ENCODE measurements at regions not wholly inside any gene's neighbourhood (a gene's known extent, or its start where the extent isn't known, plus 50 kb on each side); places are given as distances from the start of the nearest gene placed in this dataset.

- H3K9me3 Mint-ChIP-seq: no peaks in the 10 kb centered on the region
- peaks cover 0 to 6% of the 10 kb centered on the region in 2 experiments for H3K27me3 ChIP-seq (replicated peaks in 1 of 2; ENCODE audit: control insufficient read depth in 2 of 2, extremely low read depth in 1 of 2, insufficient read depth in 2 of 2, low read length in 1 of 2)
- no peak overlapping the region for H3K27ac Mint-ChIP-seq
- ChIA-PET POLR2A (no interaction called here), CTCF (no interaction called here)
- H3K36me3 ChIP-seq (ENCODE audit: control insufficient read depth in 2 of 2, extremely low read depth in 1 of 2, insufficient read depth in 1 of 2, low read length in 1 of 2): no peaks in the 10 kb centered on the region
- peaks cover 0 to 16% (median 2%) of the 10 kb centered on the region in 3 donors for H3K4me1 Mint-ChIP-seq
- H3K27ac ChIP-seq (ENCODE audit: low read length): no peak overlapping the region
- H3K27me3 Mint-ChIP-seq: peaks cover 14 to 27% of the 10 kb centered on the region in 2 donors
- H3K4me3 Mint-ChIP-seq: no peak overlapping the region
- H3K9me3 ChIP-seq: no peaks in the 10 kb centered on the region
- no peak for ATAC-seq (replicated peaks in 1 of 4)
- no peaks in the 10 kb centered on the region for H3K36me3 Mint-ChIP-seq
- 50% methylated on average over 1 of the region's 3 CpGs for WGBS (ENCODE audit: insufficient coverage)
- H3K4me1 ChIP-seq (ENCODE audit: control insufficient read depth in 1 of 2, extremely low read depth in 1 of 2, insufficient read depth in 2 of 2, low read length in 2 of 2): no peaks in the 10 kb centered on the region
- H3K4me3 ChIP-seq (ENCODE audit: control insufficient read depth in 1 of 2, extremely low read depth in 1 of 2, low read length in 1 of 2): no peak overlapping the region
- DNase-seq: no peak
Measured at GRCh38 chr3:124592658-124593441, 137.4 kb upstream of the UMPS start.

GRCh38 chr3:124593442-124593829 lies 136.8 kb upstream of the UMPS start:
- H3K27ac Mint-ChIP-seq: no peak overlapping the region
- ChIA-PET CTCF (no interaction called here), POLR2A (no interaction called here)
- Histone ChIP-seq H3K27ac (ENCODE audit: low read length) (no peak overlapping the region), H3K4me1 (ENCODE audit: control insufficient read depth in 1 of 2, extremely low read depth in 1 of 2, insufficient read depth in 2 of 2, low read length in 2 of 2) (no peaks in the 10 kb centered on the region), H3K36me3 (ENCODE audit: control insufficient read depth in 2 of 2, extremely low read depth in 1 of 2, insufficient read depth in 1 of 2, low read length in 1 of 2) (no peaks in the 10 kb centered on the region), H3K4me3 (ENCODE audit: control insufficient read depth in 1 of 2, extremely low read depth in 1 of 2, low read length in 1 of 2) (no peak overlapping the region), H3K9me3 (no peaks in the 10 kb centered on the region), H3K27me3 (replicated peaks in 1 of 2; ENCODE audit: control insufficient read depth in 2 of 2, extremely low read depth in 1 of 2, insufficient read depth in 2 of 2, low read length in 1 of 2) (peaks cover 0 to 6% of the 10 kb centered on the region in 2 experiments)
- DNase-seq: no peak
- no peaks in the 10 kb centered on the region for H3K36me3 Mint-ChIP-seq
- ATAC-seq (replicated peaks in 1 of 4): no peak
- no CpG with 5 or more reads among the region's 2 CpGs for WGBS (ENCODE audit: insufficient coverage)
- H3K4me3 Mint-ChIP-seq: no peak overlapping the region
- H3K4me1 Mint-ChIP-seq: peaks cover 0 to 16% (median 2%) of the 10 kb centered on the region in 3 donors
- peaks cover 11 to 23% of the 10 kb centered on the region in 2 donors for H3K27me3 Mint-ChIP-seq
- no peaks in the 10 kb centered on the region for H3K9me3 Mint-ChIP-seq

DNA sequence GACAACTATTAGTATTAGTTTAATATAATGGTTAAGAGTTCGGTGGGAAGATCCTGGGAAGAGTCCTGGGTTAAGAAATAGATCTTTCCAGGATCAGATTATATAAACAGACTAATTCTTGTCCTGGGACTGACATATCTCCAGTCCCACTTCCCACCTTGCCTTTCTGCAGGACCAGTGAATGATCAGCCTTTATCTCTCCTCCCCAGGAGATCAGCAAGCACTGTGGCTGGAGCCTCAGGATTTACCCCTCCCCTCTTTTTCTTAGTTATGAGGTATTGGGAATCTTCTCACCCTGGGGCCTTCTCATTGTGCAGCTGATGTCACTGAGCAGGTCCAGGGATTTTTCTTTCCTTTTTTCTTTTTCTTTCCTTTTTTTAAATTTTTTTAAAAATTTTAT lies 135.7 kb upstream of the UMPS start:
- DNase-seq (no peak), ATAC-seq (replicated peaks in 1 of 4) (no peak)
- H3K9me3 Mint-ChIP-seq: no peaks in the 10 kb centered on the region
- Histone ChIP-seq H3K4me3 (ENCODE audit: control insufficient read depth in 1 of 2, extremely low read depth in 1 of 2, low read length in 1 of 2) (no peak overlapping the region), H3K27ac (ENCODE audit: low read length) (no peak overlapping the region), H3K27me3 (replicated peaks in 1 of 2; ENCODE audit: control insufficient read depth in 2 of 2, extremely low read depth in 1 of 2, insufficient read depth in 2 of 2, low read length in 1 of 2) (peaks cover 0 to 13% of the 10 kb centered on the region in 2 experiments), H3K36me3 (ENCODE audit: control insufficient read depth in 2 of 2, extremely low read depth in 1 of 2, insufficient read depth in 1 of 2, low read length in 1 of 2) (no peaks in the 10 kb centered on the region), H3K4me1 (ENCODE audit: control insufficient read depth in 1 of 2, extremely low read depth in 1 of 2, insufficient read depth in 2 of 2, low read length in 2 of 2) (no peaks in the 10 kb centered on the region), H3K9me3 (no peaks in the 10 kb centered on the region)
- ChIA-PET POLR2A (no interaction called here), CTCF (no interaction called here)
- H3K36me3 Mint-ChIP-seq: no peaks in the 10 kb centered on the region
- WGBS (ENCODE audit: insufficient coverage): no CpG with 5 or more reads among the region's 1 CpG
- peaks cover 0 to 16% (median 2%) of the 10 kb centered on the region in 3 donors for H3K4me1 Mint-ChIP-seq
- H3K27me3 Mint-ChIP-seq: peaks cover 7 to 19% of the 10 kb centered on the region in 2 donors
- no peak overlapping the region for H3K27ac Mint-ChIP-seq
- H3K4me3 Mint-ChIP-seq: no peak overlapping the region

- WGBS (ENCODE audit: insufficient coverage): 83% methylated on average over 3 of the region's 3 CpGs
- Mint-ChIP-seq H3K4me1 (peaks cover 0 to 9% (median 2%) of the 10 kb centered on the region in 3 donors), H3K27ac (no peak overlapping the region), H3K36me3 (no peaks in the 10 kb centered on the region), H3K9me3 (no peaks in the 10 kb centered on the region), H3K27me3 (peaks cover 7 to 14% of the 10 kb centered on the region in 2 donors), H3K4me3 (no peak overlapping the region)
- CTCF ChIA-PET: no interaction called here
- Histone ChIP-seq H3K4me3 (ENCODE audit: control insufficient read depth in 1 of 2, extremely low read depth in 1 of 2, low read length in 1 of 2) (no peak overlapping the region), H3K36me3 (ENCODE audit: control insufficient read depth in 2 of 2, extremely low read depth in 1 of 2, insufficient read depth in 1 of 2, low read length in 1 of 2) (no peaks in the 10 kb centered on the region), H3K27me3 (replicated peaks in 1 of 2; ENCODE audit: control insufficient read depth in 2 of 2, extremely low read depth in 1 of 2, insufficient read depth in 2 of 2, low read length in 1 of 2) (peaks cover 0 to 13% of the 10 kb centered on the region in 2 experiments), H3K9me3 (no peaks in the 10 kb centered on the region), H3K27ac (ENCODE audit: low read length) (no peak overlapping the region), H3K4me1 (ENCODE audit: control insufficient read depth in 1 of 2, extremely low read depth in 1 of 2, insufficient read depth in 2 of 2, low read length in 2 of 2) (no peaks in the 10 kb centered on the region)
- POLR2A ChIA-PET: interaction anchor here in 1 of 2 donors (0.7 kb wide), 1 partner anchor 1551 kb away, joined by 3 read pairs; no protein-coding TSS in a partner anchor
- ATAC-seq (replicated peaks in 1 of 4) (no peak), DNase-seq (no peak)
Measured at GRCh38 chr3:124597273-124597672, 133.0 kb upstream of the UMPS start.

DNA sequence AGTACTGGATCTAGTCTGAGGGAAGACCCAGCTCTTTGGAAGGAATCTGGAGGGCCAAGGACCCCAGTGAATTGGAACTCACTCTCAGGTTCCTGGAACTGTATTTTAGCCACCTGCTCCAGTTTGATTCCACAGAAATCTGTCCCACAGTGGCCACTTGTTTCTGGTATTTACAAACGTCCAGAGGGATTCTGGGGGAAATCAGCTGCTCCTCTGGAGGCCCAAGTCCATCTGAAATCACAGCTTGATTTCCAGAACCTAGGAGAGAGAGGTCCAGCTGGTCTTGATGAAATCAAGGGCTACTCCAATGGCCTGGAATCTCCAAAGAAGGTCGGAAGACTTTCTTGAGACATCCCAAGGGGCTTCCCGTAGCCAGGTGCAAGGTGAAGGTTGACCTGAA lies 132.3 kb upstream of the UMPS start:
- peaks cover 7 to 14% of the 10 kb centered on the region in 2 donors for H3K27me3 Mint-ChIP-seq

DNA sequence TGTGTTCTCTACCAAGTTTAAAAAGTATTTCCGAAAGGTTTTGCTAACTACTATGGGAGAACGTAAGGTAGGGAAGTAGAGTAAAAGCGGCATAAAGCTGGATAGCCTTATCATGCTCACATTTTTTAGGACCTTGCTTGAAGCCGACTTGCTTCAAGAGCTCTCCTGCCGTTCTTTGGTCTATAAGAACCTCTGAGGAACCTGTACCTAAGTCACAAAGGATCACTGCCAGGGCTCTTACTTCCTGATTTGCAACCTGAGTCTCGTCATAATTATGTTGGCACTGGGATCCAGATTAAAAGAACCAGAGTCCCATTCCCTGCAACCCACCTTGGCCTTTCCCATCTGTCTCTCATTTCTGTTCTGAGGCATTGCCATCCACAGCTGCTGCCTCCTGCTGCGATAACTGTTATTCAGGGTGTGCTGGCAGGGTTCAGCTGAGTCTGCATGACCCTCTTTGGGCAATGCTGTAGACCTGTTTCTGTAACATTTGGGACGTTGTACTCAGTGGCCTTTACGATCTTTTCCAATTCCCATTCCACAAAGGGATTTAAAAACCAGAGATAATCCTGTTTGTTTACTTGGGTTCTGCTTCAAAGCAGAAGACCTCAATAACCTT lies 131.0 kb upstream of the UMPS start:
- ChIA-PET POLR2A (no interaction called here), CTCF (no interaction called here)
- WGBS (ENCODE audit: insufficient coverage): 86% methylated on average over 7 of the region's 9 CpGs
- Mint-ChIP-seq H3K4me3 (no peak overlapping the region), H3K27ac (no peak overlapping the region), H3K4me1 (no peaks in the 10 kb centered on the region), H3K36me3 (no peaks in the 10 kb centered on the region), H3K9me3 (no peaks in the 10 kb centered on the region), H3K27me3 (peaks cover 5 to 14% of the 10 kb centered on the region in 2 donors)
- no peaks in the 10 kb centered on the region for H3K9me3 ChIP-seq
- H3K4me1 ChIP-seq (ENCODE audit: control insufficient read depth in 1 of 2, extremely low read depth in 1 of 2, insufficient read depth in 2 of 2, low read length in 2 of 2): no peaks in the 10 kb centered on the region
- no peak overlapping the region for H3K27ac ChIP-seq (ENCODE audit: low read length)
- no peaks in the 10 kb centered on the region for H3K36me3 ChIP-seq (ENCODE audit: control insufficient read depth in 2 of 2, extremely low read depth in 1 of 2, insufficient read depth in 1 of 2, low read length in 1 of 2)
- no peak overlapping the region for H3K4me3 ChIP-seq (ENCODE audit: control insufficient read depth in 1 of 2, extremely low read depth in 1 of 2, low read length in 1 of 2)
- H3K27me3 ChIP-seq (replicated peaks in 1 of 2; ENCODE audit: control insufficient read depth in 2 of 2, extremely low read depth in 1 of 2, insufficient read depth in 2 of 2, low read length in 1 of 2): peaks cover 0 to 13% of the 10 kb centered on the region in 2 experiments
- DNase-seq (no peak), ATAC-seq (replicated peaks in 1 of 4) (no peak)

More for the DNA sequence above, 132.3 kb upstream of the UMPS start:
- WGBS (ENCODE audit: insufficient coverage): 71% methylated on average over 3 of the region's 3 CpGs
- H3K4me1 ChIP-seq (ENCODE audit: control insufficient read depth in 1 of 2, extremely low read depth in 1 of 2, insufficient read depth in 2 of 2, low read length in 2 of 2): no peaks in the 10 kb centered on the region
- H3K9me3 Mint-ChIP-seq: no peaks in the 10 kb centered on the region
- H3K27ac ChIP-seq (ENCODE audit: low read length): no peak overlapping the region
- H3K36me3 Mint-ChIP-seq: no peaks in the 10 kb centered on the region
- ATAC-seq (replicated peaks in 1 of 4) (no peak), DNase-seq (no peak)
- POLR2A ChIA-PET: no interaction called here
- no peak overlapping the region for H3K4me3 ChIP-seq (ENCODE audit: control insufficient read depth in 1 of 2, extremely low read depth in 1 of 2, low read length in 1 of 2)
- H3K9me3 ChIP-seq: no peaks in the 10 kb centered on the region
- H3K4me1 Mint-ChIP-seq: peaks cover 0 to 2% (median 2%) of the 10 kb centered on the region in 3 donors
- no peak overlapping the region for H3K27ac Mint-ChIP-seq
- H3K27me3 ChIP-seq (replicated peaks in 1 of 2; ENCODE audit: control insufficient read depth in 2 of 2, extremely low read depth in 1 of 2, insufficient read depth in 2 of 2, low read length in 1 of 2): peaks cover 0 to 13% of the 10 kb centered on the region in 2 experiments
- H3K36me3 ChIP-seq (ENCODE audit: control insufficient read depth in 2 of 2, extremely low read depth in 1 of 2, insufficient read depth in 1 of 2, low read length in 1 of 2): no peaks in the 10 kb centered on the region
- CTCF ChIA-PET: no interaction called here
- H3K4me3 Mint-ChIP-seq: no peak overlapping the region

All from T-cell (primary cell).